H1 (cell line): ENCODE measurements at regions not wholly inside any gene's neighbourhood (a gene's known extent, or its start where the extent isn't known, plus 50 kb on each side); places are given as distances from the start of the nearest gene placed in this dataset.

ENCODE experiments used
- BRCA1 ChIP-seq: IDR thresholded peaks from 2 replicates; pipeline ENCODE4 v1.6.1; 2012; ENCODE audit warnings: low read depth, low read length, improper control_type of control experiment
- CHD2 ChIP-seq: IDR thresholded peaks from 2 replicates; pipeline ENCODE4 v1.6.1; 2012; ENCODE audit warnings: low read length, improper control_type of control experiment
- CTBP2 ChIP-seq: IDR thresholded peaks from 2 replicates; pipeline ENCODE4 v1.7.0; 2011; ENCODE audit warnings: borderline replicate concordance, mild to moderate bottlenecking, moderate library complexity, mixed read lengths, low read length; ENCODE audit not compliant: insufficient read depth, insufficient read length
- EP300 ChIP-seq, 2 experiments: IDR thresholded peaks; 1 replicate in 1 of 2; 2 replicates in 1 of 2; pipeline ENCODE4 v1.6.1; 2011 to 2012; ENCODE audit warnings: low read depth in 2 of 2, low read length in 2 of 2, mild to moderate bottlenecking in 2 of 2, borderline replicate concordance in 1 of 2, inconsistent platforms in 1 of 2, moderate library complexity in 1 of 2
- SUZ12 ChIP-seq: fragments of 200-600 bp; sonication (generic); IDR thresholded peaks from 2 replicates; pipeline ENCODE4 v1.6.1; 2012; ENCODE audit warnings: mild to moderate bottlenecking, inconsistent platforms, low read length, moderate library complexity, mixed read lengths
- TF ChIP-seq, protein P1 (sequence below), 3 experiments: IDR thresholded peaks; 1 replicate in 2 of 3; 2 replicates in 1 of 3; pipeline versions ENCODE4 v1.5.1 to v1.6.1; 2011; ENCODE audit warnings: low read length in 3 of 3, mild to moderate bottlenecking in 3 of 3, inconsistent platforms in 2 of 3, low read depth in 1 of 3, moderate library complexity in 1 of 3; ENCODE audit not compliant: insufficient read depth in 1 of 3; ENCODE audit errors: control extremely low read depth in 1 of 3

- TF ChIP-seq BRCA1 (no peak), SUZ12 (no peak), CHD2 (no peak), EP300 (IDR thresholded peaks at IDR 0.05; ENCODE audit: borderline replicate concordance in 1 of 2, low read depth in 2 of 2, low read length in 2 of 2) (no peak), CTBP2 (no peak)
- TF ChIP-seq, protein P1, sequence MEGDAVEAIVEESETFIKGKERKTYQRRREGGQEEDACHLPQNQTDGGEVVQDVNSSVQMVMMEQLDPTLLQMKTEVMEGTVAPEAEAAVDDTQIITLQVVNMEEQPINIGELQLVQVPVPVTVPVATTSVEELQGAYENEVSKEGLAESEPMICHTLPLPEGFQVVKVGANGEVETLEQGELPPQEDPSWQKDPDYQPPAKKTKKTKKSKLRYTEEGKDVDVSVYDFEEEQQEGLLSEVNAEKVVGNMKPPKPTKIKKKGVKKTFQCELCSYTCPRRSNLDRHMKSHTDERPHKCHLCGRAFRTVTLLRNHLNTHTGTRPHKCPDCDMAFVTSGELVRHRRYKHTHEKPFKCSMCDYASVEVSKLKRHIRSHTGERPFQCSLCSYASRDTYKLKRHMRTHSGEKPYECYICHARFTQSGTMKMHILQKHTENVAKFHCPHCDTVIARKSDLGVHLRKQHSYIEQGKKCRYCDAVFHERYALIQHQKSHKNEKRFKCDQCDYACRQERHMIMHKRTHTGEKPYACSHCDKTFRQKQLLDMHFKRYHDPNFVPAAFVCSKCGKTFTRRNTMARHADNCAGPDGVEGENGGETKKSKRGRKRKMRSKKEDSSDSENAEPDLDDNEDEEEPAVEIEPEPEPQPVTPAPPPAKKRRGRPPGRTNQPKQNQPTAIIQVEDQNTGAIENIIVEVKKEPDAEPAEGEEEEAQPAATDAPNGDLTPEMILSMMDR (IDR thresholded peaks at IDR 0.05; ENCODE audit: control extremely low read depth in 1 of 3, insufficient read depth in 1 of 3, low read depth in 1 of 3, low read length in 3 of 3), result no peak
Observed at GRCh38 chr1:181416268-181416860, 67.0 kb upstream of the CACNA1E start.
